ENCODE measurements at regions not wholly inside any gene's neighbourhood (a gene's known extent, or its start where the extent isn't known, plus 50 kb on each side); places are given as distances from the start of the nearest gene placed in this dataset.

- Histone ChIP-seq H3K4me1 (no peaks in the 10 kb centered on the region), H3K4me3 (no peak overlapping the region), H3K4me2 (no peak overlapping the region), H3K27ac (no peak overlapping the region), H3K9me3 (no peaks in the 10 kb centered on the region)
- no peak for TF ChIP-seq CBX8 (IDR thresholded peaks at IDR 0.05)
- TF ChIP-seq ELK1 (IDR thresholded peaks at IDR 0.05; ENCODE audit: low read depth, low read length): no peak
- TF ChIP-seq JUN (IDR thresholded peaks at IDR 0.05): no peak
- TF ChIP-seq JUNB (IDR thresholded peaks at IDR 0.05): no peak
- TF ChIP-seq RFX5 (IDR thresholded peaks at IDR 0.05): no peak
- DNase-seq (ENCODE audit: low read depth in 1 of 2, low spot score in 1 of 2) (no peak), ATAC-seq (no peak), FAIRE-seq (no peak)
- POLR2A ChIA-PET: no interaction called here
- CTCF ChIA-PET: interaction anchor here (0.8 to 1.6 kb wide), 3 partner anchors 14 to 58 kb away, joined by 3 read pairs; no protein-coding TSS in a partner anchor
- 17% methylated on average over 5 of the region's 5 CpGs for WGBS (ENCODE audit: missing lambda C conversion rate)
Measured at GRCh38 chr12:24724814-24725213, 224.1 kb downstream of the BCAT1 start.

- ChIA-PET CTCF (interaction anchor here (0.7 to 1.6 kb wide), 3 partner anchors 13 to 183 kb away, joined by 3 read pairs; no protein-coding TSS in a partner anchor), POLR2A (no interaction called here)
- Histone ChIP-seq H3K4me1 (no peaks in the 10 kb centered on the region), H3K9me3 (no peaks in the 10 kb centered on the region), H3K4me3 (no peak overlapping the region), H3K27ac (no peak overlapping the region), H3K4me2 (no peak overlapping the region)
- ATAC-seq (no peak), DNase-seq (ENCODE audit: low read depth in 1 of 2, low spot score in 1 of 2) (no peak), FAIRE-seq (no peak)
- no peak for TF ChIP-seq HOXB5 (CRISPR knock-in tag; IDR thresholded peaks at IDR 0.05)
- no peak for TF ChIP-seq POLR2AphosphoS2 (conservative IDR thresholded peaks at IDR 0.05; ENCODE audit: low read length)
- TF ChIP-seq HOXB13 (CRISPR knock-in tag; IDR thresholded peaks at IDR 0.05; ENCODE audit: low read depth): no peak
- no peak for TF ChIP-seq PHF8 (IDR thresholded peaks at IDR 0.05; ENCODE audit: borderline replicate concordance, low read depth)
- TF ChIP-seq MAX (IDR thresholded peaks at IDR 0.05): no peak
- no peak for TF ChIP-seq POLR2A (IDR thresholded peaks at IDR 0.05; ENCODE audit: low read length)
Measured at GRCh38 chr12:24723759-24724158, 225.1 kb downstream of the BCAT1 start.

- no peak overlapping the region for H3K4me2 ChIP-seq
- POLR2A ChIA-PET: no interaction called here
- CTCF ChIA-PET: no interaction called here
- H3K27ac ChIP-seq: no peak overlapping the region
- no peaks in the 10 kb centered on the region for H3K9me3 ChIP-seq
- no peak overlapping the region for H3K4me3 ChIP-seq
- no peaks in the 10 kb centered on the region for H3K4me1 ChIP-seq
- TF ChIP-seq NPAS2 (CRISPR knock-in tag; IDR thresholded peaks at IDR 0.05; ENCODE audit: borderline replicate concordance) (no peak), CBX2 (IDR thresholded peaks at IDR 0.05; ENCODE audit: borderline replicate concordance, low read depth) (no peak), ZSCAN20 (CRISPR knock-in tag; IDR thresholded peaks at IDR 0.05) (no peak), CBX8 (IDR thresholded peaks at IDR 0.05) (no peak)
- no peak for FAIRE-seq
- DNase-seq (ENCODE audit: low read depth in 1 of 2, low spot score in 1 of 2): no peak
- no peak for ATAC-seq
Measured at GRCh38 chr12:24721191-24721590, 227.7 kb downstream of the BCAT1 start.

- ChIA-PET CTCF (no interaction called here), POLR2A (no interaction called here)
- no peak for ATAC-seq
- TF ChIP-seq EHF (CRISPR knock-in tag; IDR thresholded peaks at IDR 0.05): no peak
- TF ChIP-seq ZFP36 (IDR thresholded peaks at IDR 0.05; ENCODE audit: borderline replicate concordance, partially characterized antibody): no peak
- TF ChIP-seq CBX2 (IDR thresholded peaks at IDR 0.05; ENCODE audit: borderline replicate concordance, low read depth): no peak
- TF ChIP-seq RARB (CRISPR knock-in tag; IDR thresholded peaks at IDR 0.05): no peak
- TF ChIP-seq EHMT2 (IDR thresholded peaks at IDR 0.05; ENCODE audit: low read depth): no peak
- TF ChIP-seq HDAC2 (IDR thresholded peaks at IDR 0.05): no peak
- no peak for TF ChIP-seq HES2 (IDR thresholded peaks at IDR 0.05)
- no peak for TF ChIP-seq KDM5A (IDR thresholded peaks at IDR 0.05)
- no peak for TF ChIP-seq MAZ (IDR thresholded peaks at IDR 0.05; ENCODE audit: borderline replicate concordance, low read depth, low read length)
- Histone ChIP-seq H3K9me3 (no peaks in the 10 kb centered on the region), H3K27ac (no peak overlapping the region), H3K4me2 (no peak overlapping the region), H3K4me3 (no peak overlapping the region), H3K4me1 (no peaks in the 10 kb centered on the region)
- no peak for DNase-seq (ENCODE audit: low read depth in 1 of 2, low spot score in 1 of 2)
- FAIRE-seq: no peak
- 3% methylated on average over 1 of the region's 1 CpG for WGBS (ENCODE audit: missing lambda C conversion rate)
Measured at GRCh38 chr12:24719293-24719721, 229.6 kb downstream of the BCAT1 start.
